ENCODE measurements at regions not wholly inside any gene's neighbourhood (a gene's known extent, or its start where the extent isn't known, plus 50 kb on each side); places are given as distances from the start of the nearest gene placed in this dataset.

- Histone ChIP-seq H3K14ac (ENCODE audit: low read length in 2 of 2) (no peak overlapping the region), H4K91ac (ENCODE audit: low read length) (no peak overlapping the region), H3K18ac (ENCODE audit: low read depth in 1 of 2, low read length in 2 of 2) (no peak overlapping the region), H3K4ac (ENCODE audit: low read depth in 1 of 2, low read length in 2 of 2) (no peak overlapping the region), H3K9me3 (ENCODE audit: control insufficient read depth, low read length) (peaks cover 3% of the 10 kb centered on the region), H3K9ac (ENCODE audit: low read length) (no peak overlapping the region), H3K27me3 (ENCODE audit: control insufficient read depth in 1 of 2, insufficient read depth in 1 of 2, low read length in 2 of 2) (peaks cover 7 to 13% of the 10 kb centered on the region in 2 experiments), H2AK5ac (ENCODE audit: low read length, severe bottlenecking) (no peak overlapping the region), H3K27ac (ENCODE audit: low read length, poor library complexity, severe bottlenecking) (no peak overlapping the region), H3K23ac (ENCODE audit: low read length in 2 of 2) (peak overlapping the region in 1 of 2 experiments; percentile 3), H2BK120ac (ENCODE audit: low read depth, low read length) (no peak overlapping the region), H4K8ac (ENCODE audit: low read length) (no peak overlapping the region), H2BK12ac (ENCODE audit: low read length in 2 of 2) (no peak overlapping the region), H3K4me2 (ENCODE audit: low read length, poor library complexity, severe bottlenecking) (no peak overlapping the region), H3K4me3 (ENCODE audit: insufficient read depth in 1 of 2, low read depth in 1 of 2, low read length in 2 of 2) (no peak overlapping the region), H3K4me1 (ENCODE audit: control insufficient read depth, insufficient read depth, low read depth, low read length) (no peaks in the 10 kb centered on the region), H2BK5ac (ENCODE audit: low read depth, low read length, poor library complexity, severe bottlenecking) (no peak overlapping the region), H3K36me3 (ENCODE audit: control insufficient read depth in 1 of 2, insufficient read depth in 2 of 2, low read depth in 1 of 2, low read length in 2 of 2) (no peaks in the 10 kb centered on the region), H3K79me1 (replicated peaks; ENCODE audit: low read length, poor library complexity, severe bottlenecking) (no peaks in the 10 kb centered on the region), H2AFZ (ENCODE audit: low read depth, low read length) (no peak overlapping the region), H2BK15ac (ENCODE audit: low read depth, poor library complexity, severe bottlenecking) (no peak overlapping the region)
- 85% methylated on average over 9 of the region's 9 CpGs for WGBS
- DNase-seq: no peak
Measured at GRCh38 chr15:69786136-69786701, 311.5 kb downstream of the TLE3 start.

DNA sequence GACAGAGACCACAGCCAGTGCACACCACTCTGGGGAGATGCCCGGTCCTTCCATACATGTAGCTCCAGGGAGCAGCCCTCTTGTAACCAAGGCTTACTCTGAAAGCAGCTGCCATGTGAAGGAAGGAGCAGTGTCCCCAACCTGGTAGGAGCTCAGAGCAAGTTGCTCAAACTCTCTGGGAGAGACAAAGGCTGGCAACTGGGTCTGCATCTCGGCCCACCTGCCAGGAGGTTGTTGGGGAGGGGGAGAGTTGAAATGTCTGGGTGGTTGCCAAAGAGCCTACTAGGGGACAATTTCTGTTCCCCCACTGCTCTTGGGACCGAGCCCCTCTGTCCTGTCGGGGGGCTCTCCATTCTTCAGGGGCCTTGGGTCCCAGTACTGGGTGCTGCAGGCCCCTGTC lies 309.9 kb downstream of the TLE3 start:
- no peak overlapping the region for H3K4me3 ChIP-seq (ENCODE audit: insufficient read depth in 1 of 2, low read depth in 1 of 2, low read length in 2 of 2)
- H2BK5ac ChIP-seq (ENCODE audit: low read depth, low read length, poor library complexity, severe bottlenecking): no peak overlapping the region
- no peak overlapping the region for H3K14ac ChIP-seq (ENCODE audit: low read length in 2 of 2)
- WGBS: 90% methylated on average over 4 of the region's 4 CpGs
- no peaks in the 10 kb centered on the region for H3K4me1 ChIP-seq (ENCODE audit: control insufficient read depth, insufficient read depth, low read depth, low read length)
- DNase-seq: no peak
- H3K27ac ChIP-seq (ENCODE audit: low read length, poor library complexity, severe bottlenecking): no peak overlapping the region
- H2BK120ac ChIP-seq (ENCODE audit: low read depth, low read length): no peak overlapping the region
- H3K4me2 ChIP-seq (ENCODE audit: low read length, poor library complexity, severe bottlenecking): no peak overlapping the region
- no peak overlapping the region for H2BK15ac ChIP-seq (ENCODE audit: low read depth, poor library complexity, severe bottlenecking)
- H2AFZ ChIP-seq (ENCODE audit: low read depth, low read length): no peak overlapping the region
- H3K36me3 ChIP-seq (ENCODE audit: control insufficient read depth in 1 of 2, insufficient read depth in 2 of 2, low read depth in 1 of 2, low read length in 2 of 2): no peaks in the 10 kb centered on the region
- H2AK5ac ChIP-seq (ENCODE audit: low read length, severe bottlenecking): no peak overlapping the region
- H3K4ac ChIP-seq (ENCODE audit: low read depth in 1 of 2, low read length in 2 of 2): no peak overlapping the region
- no peak overlapping the region for H3K18ac ChIP-seq (ENCODE audit: low read depth in 1 of 2, low read length in 2 of 2)
- H2BK12ac ChIP-seq (ENCODE audit: low read length in 2 of 2): no peak overlapping the region
- H3K27me3 ChIP-seq (ENCODE audit: control insufficient read depth in 1 of 2, insufficient read depth in 1 of 2, low read length in 2 of 2): peaks cover 7 to 18% of the 10 kb centered on the region in 2 experiments
- H3K9me3 ChIP-seq (ENCODE audit: control insufficient read depth, low read length): peaks cover 9% of the 10 kb centered on the region
- H4K8ac ChIP-seq (ENCODE audit: low read length): no peak overlapping the region
- no peak overlapping the region for H4K91ac ChIP-seq (ENCODE audit: low read length)
- H3K23ac ChIP-seq (ENCODE audit: low read length in 2 of 2): no peak overlapping the region
- no peak overlapping the region for H3K9ac ChIP-seq (ENCODE audit: low read length)
- H3K79me1 ChIP-seq (replicated peaks; ENCODE audit: low read length, poor library complexity, severe bottlenecking): no peaks in the 10 kb centered on the region

GRCh38 chr15:69789648-69790393 lies 307.9 kb downstream of the TLE3 start:
- no peak overlapping the region for H2BK12ac ChIP-seq (ENCODE audit: low read length in 2 of 2)
- no peak overlapping the region for H4K8ac ChIP-seq (ENCODE audit: low read length)
- no peak overlapping the region for H3K4ac ChIP-seq (ENCODE audit: low read depth in 1 of 2, low read length in 2 of 2)
- H4K91ac ChIP-seq (ENCODE audit: low read length): no peak overlapping the region
- H2AFZ ChIP-seq (ENCODE audit: low read depth, low read length): no peak overlapping the region
- H3K18ac ChIP-seq (ENCODE audit: low read depth in 1 of 2, low read length in 2 of 2): no peak overlapping the region
- no peak overlapping the region for H2BK15ac ChIP-seq (ENCODE audit: low read depth, poor library complexity, severe bottlenecking)
- H3K4me2 ChIP-seq (ENCODE audit: low read length, poor library complexity, severe bottlenecking): no peak overlapping the region
- H3K27ac ChIP-seq (ENCODE audit: low read length, poor library complexity, severe bottlenecking): no peak overlapping the region
- WGBS: 87% methylated on average over 9 of the region's 9 CpGs
- no peaks in the 10 kb centered on the region for H3K79me1 ChIP-seq (replicated peaks; ENCODE audit: low read length, poor library complexity, severe bottlenecking)
- no peak overlapping the region for H3K9ac ChIP-seq (ENCODE audit: low read length)
- H3K14ac ChIP-seq (ENCODE audit: low read length in 2 of 2): no peak overlapping the region
- H3K4me3 ChIP-seq (ENCODE audit: insufficient read depth in 1 of 2, low read depth in 1 of 2, low read length in 2 of 2): no peak overlapping the region
- no peak overlapping the region for H2BK5ac ChIP-seq (ENCODE audit: low read depth, low read length, poor library complexity, severe bottlenecking)
- H2AK5ac ChIP-seq (ENCODE audit: low read length, severe bottlenecking): peak overlapping the region; percentile 49
- no peaks in the 10 kb centered on the region for H3K36me3 ChIP-seq (ENCODE audit: control insufficient read depth in 1 of 2, insufficient read depth in 2 of 2, low read depth in 1 of 2, low read length in 2 of 2)
- H3K23ac ChIP-seq (ENCODE audit: low read length in 2 of 2): peak overlapping the region in 1 of 2 experiments; percentile 35
- H3K27me3 ChIP-seq (ENCODE audit: control insufficient read depth in 1 of 2, insufficient read depth in 1 of 2, low read length in 2 of 2): peaks cover 7 to 18% of the 10 kb centered on the region in 2 experiments
- peaks cover 9% of the 10 kb centered on the region for H3K9me3 ChIP-seq (ENCODE audit: control insufficient read depth, low read length)
- peaks cover 10% of the 10 kb centered on the region for H3K4me1 ChIP-seq (ENCODE audit: control insufficient read depth, insufficient read depth, low read depth, low read length)
- no peak overlapping the region for H2BK120ac ChIP-seq (ENCODE audit: low read depth, low read length)
- no peak for DNase-seq

- Histone ChIP-seq H2BK120ac (ENCODE audit: low read depth, low read length) (no peak overlapping the region), H2BK15ac (ENCODE audit: low read depth, poor library complexity, severe bottlenecking) (no peak overlapping the region), H3K27ac (ENCODE audit: low read length, poor library complexity, severe bottlenecking) (no peak overlapping the region), H3K4ac (ENCODE audit: low read depth in 1 of 2, low read length in 2 of 2) (no peak overlapping the region), H3K9ac (ENCODE audit: low read length) (no peak overlapping the region), H2BK12ac (ENCODE audit: low read length in 2 of 2) (no peak overlapping the region), H4K8ac (ENCODE audit: low read length) (no peak overlapping the region), H3K4me1 (ENCODE audit: control insufficient read depth, insufficient read depth, low read depth, low read length) (peaks cover 14% of the 10 kb centered on the region), H2AK5ac (ENCODE audit: low read length, severe bottlenecking) (no peak overlapping the region), H3K23ac (ENCODE audit: low read length in 2 of 2) (no peak overlapping the region), H3K27me3 (ENCODE audit: control insufficient read depth in 1 of 2, insufficient read depth in 1 of 2, low read length in 2 of 2) (peaks cover 7 to 18% of the 10 kb centered on the region in 2 experiments), H3K18ac (ENCODE audit: low read depth in 1 of 2, low read length in 2 of 2) (no peak overlapping the region), H3K14ac (ENCODE audit: low read length in 2 of 2) (no peak overlapping the region), H4K91ac (ENCODE audit: low read length) (no peak overlapping the region), H2BK5ac (ENCODE audit: low read depth, low read length, poor library complexity, severe bottlenecking) (no peak overlapping the region), H3K4me3 (ENCODE audit: insufficient read depth in 1 of 2, low read depth in 1 of 2, low read length in 2 of 2) (no peak overlapping the region), H2AFZ (ENCODE audit: low read depth, low read length) (no peak overlapping the region), H3K9me3 (ENCODE audit: control insufficient read depth, low read length) (peaks cover 9% of the 10 kb centered on the region), H3K79me1 (replicated peaks; ENCODE audit: low read length, poor library complexity, severe bottlenecking) (no peaks in the 10 kb centered on the region), H3K4me2 (ENCODE audit: low read length, poor library complexity, severe bottlenecking) (no peak overlapping the region), H3K36me3 (ENCODE audit: control insufficient read depth in 1 of 2, insufficient read depth in 2 of 2, low read depth in 1 of 2, low read length in 2 of 2) (no peaks in the 10 kb centered on the region)
- 93% methylated on average over 12 of the region's 12 CpGs for WGBS
- DNase-seq: no peak
Measured at GRCh38 chr15:69790632-69791031, 307.1 kb downstream of the TLE3 start.
